HEK293T (cell line): ENCODE measurements at regions not wholly inside any gene's neighbourhood (a gene's known extent, or its start where the extent isn't known, plus 50 kb on each side); places are given as distances from the start of the nearest gene placed in this dataset.

ENCODE experiments used
- CTCF ChIA-PET: fragments of 350-600 bp; formaldehyde crosslinking; extraction: SDS; loops from one replicate; lab custom pipeline; 2021; ENCODE audit warnings: antibody characterized with exemption, inconsistent platforms; lab: Yijun Ruan, JAX
- POLR2A ChIA-PET: fragments of 350-600 bp; formaldehyde crosslinking; extraction: SDS; loops from one replicate; lab custom pipeline; 2020; ENCODE audit warnings: antibody characterized with exemption, inconsistent platforms; lab: Yijun Ruan, JAX
- DNase-seq: peaks from one replicate; pipeline ENCODE4 v3.0.0; 2012; ENCODE audit warnings: mixed read lengths; ENCODE audit errors: extremely low spot score
- ARNT ChIP-seq: fragments of 450-650 bp; IDR thresholded peaks from 2 replicates; pipeline ENCODE4 v1.6.1; 2017; ENCODE audit warnings: mild to moderate bottlenecking
- BHLHE40 ChIP-seq: fragments of 450-650 bp; IDR thresholded peaks from 2 replicates; pipeline ENCODE4 v1.6.1; 2016; ENCODE audit warnings: mild to moderate bottlenecking, moderate library complexity, borderline replicate concordance
- CTBP1 ChIP-seq: fragments of 450-650 bp; IDR thresholded peaks from 2 replicates; pipeline ENCODE4 v1.6.1; 2016; ENCODE audit warnings: borderline replicate concordance
- ELF4 ChIP-seq: fragments of 450-650 bp; IDR thresholded peaks from 2 replicates; pipeline ENCODE4 v1.6.1; 2017; ENCODE audit warnings: antibody characterized with exemption
- FOXA1 ChIP-seq: fragments of 450-650 bp; IDR thresholded peaks from 2 replicates; pipeline ENCODE4 v1.6.1; 2016; ENCODE audit warnings: mild to moderate bottlenecking
- FOXK2 ChIP-seq: fragments of 450-650 bp; IDR thresholded peaks from 2 replicates; pipeline ENCODE4 v1.6.1; 2016; ENCODE audit warnings: mild to moderate bottlenecking
- FOXM1 ChIP-seq: fragments of 450-650 bp; IDR thresholded peaks from 2 replicates; pipeline ENCODE4 v1.6.1; 2017; ENCODE audit warnings: mild to moderate bottlenecking, borderline replicate concordance
- HDGF ChIP-seq: fragments of 450-650 bp; IDR thresholded peaks from 2 replicates; pipeline ENCODE4 v1.6.1; 2017; ENCODE audit warnings: antibody characterized with exemption, borderline replicate concordance
- L3MBTL2 ChIP-seq: fragments of 450-650 bp; conservative IDR thresholded peaks from 2 replicates; pipeline ENCODE4 v1.6.1; 2016; ENCODE audit warnings: mild to moderate bottlenecking
- LEF1 ChIP-seq: fragments of 450-650 bp; IDR thresholded peaks from 2 replicates; pipeline ENCODE4 v1.6.1; 2017; ENCODE audit warnings: mild to moderate bottlenecking, borderline replicate concordance
- NFRKB ChIP-seq: fragments of 450-650 bp; IDR thresholded peaks from 2 replicates; pipeline ENCODE4 v1.6.1; 2016; ENCODE audit warnings: mild to moderate bottlenecking, moderate library complexity
- SP1 ChIP-seq: fragments of 450-650 bp; IDR thresholded peaks from 2 replicates; pipeline ENCODE4 v1.6.1; 2017
- SUZ12 ChIP-seq: fragments of 450-650 bp; IDR thresholded peaks from 2 replicates; pipeline ENCODE4 v1.6.1; 2016; ENCODE audit warnings: mild to moderate bottlenecking
- TARDBP ChIP-seq: fragments of 450-650 bp; IDR thresholded peaks from 2 replicates; pipeline ENCODE4 v1.6.1; 2016
- ZNF384 ChIP-seq: fragments of 450-650 bp; IDR thresholded peaks from 2 replicates; pipeline ENCODE4 v1.6.1; 2016
- TF ChIP-seq, protein P1 (sequence below): fragments of 450-650 bp; IDR thresholded peaks from 2 replicates; pipeline ENCODE4 v1.6.1; 2016

DNA sequence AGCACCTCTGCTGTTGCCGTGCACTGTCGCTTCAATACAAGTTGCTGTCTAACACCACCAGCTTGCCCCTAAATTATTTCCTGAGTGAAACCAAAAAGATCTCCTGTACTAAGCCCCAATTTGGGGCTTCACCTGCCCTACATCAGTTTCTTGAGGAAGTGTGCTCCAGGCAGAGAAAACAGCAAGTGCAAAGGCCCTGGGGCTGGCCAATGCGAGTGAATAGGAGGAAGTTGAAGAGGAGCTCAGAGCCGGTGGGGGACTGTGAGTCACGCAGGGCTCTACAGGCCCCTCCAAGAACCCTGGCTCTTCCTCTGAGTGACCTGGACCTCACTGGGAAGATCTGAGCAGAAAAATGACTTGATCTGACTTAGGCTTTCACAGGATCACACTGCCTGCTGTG lies 117.2 kb downstream of the IPO8 start:
- TF ChIP-seq ELF4 (no peak), ZNF384 (no peak), L3MBTL2 (no peak), SUZ12 (no peak), SP1 (no peak), FOXK2 (no peak), LEF1 (no peak), BHLHE40 (no peak)
- TF ChIP-seq, protein P1, sequence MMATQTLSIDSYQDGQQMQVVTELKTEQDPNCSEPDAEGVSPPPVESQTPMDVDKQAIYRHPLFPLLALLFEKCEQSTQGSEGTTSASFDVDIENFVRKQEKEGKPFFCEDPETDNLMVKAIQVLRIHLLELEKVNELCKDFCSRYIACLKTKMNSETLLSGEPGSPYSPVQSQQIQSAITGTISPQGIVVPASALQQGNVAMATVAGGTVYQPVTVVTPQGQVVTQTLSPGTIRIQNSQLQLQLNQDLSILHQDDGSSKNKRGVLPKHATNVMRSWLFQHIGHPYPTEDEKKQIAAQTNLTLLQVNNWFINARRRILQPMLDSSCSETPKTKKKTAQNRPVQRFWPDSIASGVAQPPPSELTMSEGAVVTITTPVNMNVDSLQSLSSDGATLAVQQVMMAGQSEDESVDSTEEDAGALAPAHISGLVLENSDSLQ, result no peak
- ChIA-PET CTCF (no interaction called here), POLR2A (no interaction called here)
- DNase-seq, result no peak

DNA sequence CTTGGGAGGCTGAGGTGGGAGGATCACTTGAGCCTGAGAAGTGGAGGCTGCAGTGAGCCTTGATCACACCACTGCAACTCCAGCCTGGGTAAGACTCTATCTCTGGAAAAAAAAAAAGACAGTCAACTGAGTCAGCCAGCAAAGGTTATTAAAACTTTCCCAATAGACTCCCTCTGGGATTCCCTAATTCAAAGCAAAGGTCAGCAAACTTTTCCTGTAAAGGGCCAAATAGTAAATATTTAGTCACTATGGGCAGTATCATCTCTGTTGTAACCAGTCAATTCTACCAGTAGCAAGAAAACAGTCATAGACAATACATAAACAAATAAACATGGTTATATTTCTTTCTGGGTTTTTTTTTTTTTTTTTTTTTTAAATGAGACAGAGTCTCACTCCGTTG lies 122.5 kb downstream of the IPO8 start:
- POLR2A ChIA-PET, result no interaction called here
- DNase-seq, result no peak
- no peak for TF ChIP-seq ELF4
- no peak for TF ChIP-seq L3MBTL2
- no peak for TF ChIP-seq HDGF
- TF ChIP-seq SP1, result no peak
- TF ChIP-seq SUZ12, result no peak
- TF ChIP-seq, protein P1, result no peak
- no peak for TF ChIP-seq FOXA1
- TF ChIP-seq CTBP1, result no peak
- no peak for TF ChIP-seq ARNT
- CTCF ChIA-PET, result no interaction called here

DNA sequence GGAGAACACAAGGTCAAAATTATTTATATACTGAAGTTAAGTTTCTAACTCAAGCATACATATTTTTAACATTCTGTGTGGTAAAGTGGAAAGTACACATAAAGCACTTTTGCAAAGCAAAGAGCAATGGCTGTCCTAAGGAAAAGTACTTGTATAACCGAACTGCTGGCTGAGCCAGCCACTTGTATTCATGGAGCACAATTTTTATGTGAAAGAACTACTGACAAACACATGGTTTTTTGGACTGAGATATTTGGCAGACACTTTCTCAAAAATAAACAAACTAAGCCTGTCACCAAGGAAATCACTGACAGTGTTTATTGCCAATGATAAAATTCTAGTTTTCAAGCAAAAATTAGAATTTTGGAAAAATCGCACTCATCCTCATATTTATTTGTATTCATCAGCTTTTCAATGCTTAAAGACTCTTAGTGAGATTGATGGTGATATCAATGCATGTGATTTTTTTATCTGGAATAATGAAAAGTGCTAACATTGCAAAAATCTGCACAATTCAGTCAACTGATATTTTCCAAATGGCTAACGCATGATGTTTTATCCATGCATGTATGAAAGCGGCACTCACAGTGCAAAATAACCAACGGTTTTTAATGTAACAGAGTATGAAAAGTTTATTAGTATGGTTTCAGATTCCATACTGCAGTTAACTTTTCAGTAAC lies 125.3 kb downstream of the IPO8 start:
- POLR2A ChIA-PET, result no interaction called here
- DNase-seq, result no peak
- CTCF ChIA-PET, result no interaction called here
- TF ChIP-seq, protein P1, result no peak
- no peak for TF ChIP-seq CTBP1
- no peak for TF ChIP-seq SP1
- no peak for TF ChIP-seq LEF1
- no peak for TF ChIP-seq FOXA1
- TF ChIP-seq FOXK2, result no peak
- no peak for TF ChIP-seq BHLHE40
- TF ChIP-seq TARDBP, result no peak
- no peak for TF ChIP-seq HDGF

DNA sequence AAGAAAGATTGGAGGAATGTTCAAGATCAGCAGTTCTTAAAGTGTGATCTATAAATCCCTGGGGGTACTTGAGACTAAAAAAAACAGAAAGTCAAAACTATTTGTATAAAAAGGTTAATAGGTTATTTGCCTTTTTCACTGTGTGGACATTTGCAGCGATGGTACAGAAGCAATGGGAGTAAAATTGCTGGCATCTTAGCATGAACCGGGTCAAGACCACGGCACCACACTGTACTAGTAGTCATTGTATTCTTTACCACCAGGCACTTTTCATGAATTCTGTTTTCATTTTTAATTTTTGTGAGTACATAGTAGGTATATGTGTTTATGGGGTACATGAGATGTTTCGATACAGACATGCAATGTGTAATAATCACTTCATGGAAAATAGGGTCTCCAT lies 126.2 kb downstream of the IPO8 start:
- CTCF ChIA-PET, result no interaction called here
- POLR2A ChIA-PET, result no interaction called here
- no peak for DNase-seq
- TF ChIP-seq FOXA1 (no peak), SUZ12 (no peak), SP1 (no peak), CTBP1 (no peak), NFRKB (no peak), BHLHE40 (no peak), ARNT (no peak), ELF4 (no peak), HDGF (no peak), FOXK2 (no peak), FOXM1 (no peak), L3MBTL2 (no peak), ZNF384 (no peak), TARDBP (no peak), LEF1 (no peak)
- TF ChIP-seq, protein P1, result no peak

DNA sequence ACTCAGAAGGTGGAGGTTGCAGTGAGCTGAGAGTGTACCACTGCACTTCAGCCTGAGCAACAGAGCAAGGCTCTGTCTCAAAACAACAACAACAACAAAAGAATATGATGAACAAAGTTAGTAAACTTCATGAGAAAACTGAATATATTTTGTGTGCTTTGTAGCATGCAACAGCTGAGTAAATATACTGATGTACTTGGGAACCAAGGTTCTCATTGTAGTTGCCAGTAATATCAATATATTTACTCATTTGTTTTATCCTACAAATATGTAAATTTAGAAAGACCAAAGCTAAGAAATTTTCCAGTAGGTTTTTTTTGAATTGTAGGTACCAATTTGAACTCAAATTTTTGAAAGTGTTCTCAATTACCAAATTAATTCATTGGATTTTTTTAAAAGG lies 127.2 kb downstream of the IPO8 start:
- CTCF ChIA-PET, result no interaction called here
- TF ChIP-seq SUZ12, result no peak
- TF ChIP-seq ZNF384, result no peak
- no peak for TF ChIP-seq L3MBTL2
- no peak for TF ChIP-seq FOXA1
- TF ChIP-seq TARDBP, result no peak
- no peak for TF ChIP-seq HDGF
- TF ChIP-seq NFRKB, result no peak
- TF ChIP-seq LEF1, result no peak
- TF ChIP-seq SP1, result no peak
- TF ChIP-seq FOXM1, result no peak
- no peak for TF ChIP-seq CTBP1
- TF ChIP-seq ELF4, result no peak
- no peak for DNase-seq
- POLR2A ChIA-PET, result no interaction called here

DNA sequence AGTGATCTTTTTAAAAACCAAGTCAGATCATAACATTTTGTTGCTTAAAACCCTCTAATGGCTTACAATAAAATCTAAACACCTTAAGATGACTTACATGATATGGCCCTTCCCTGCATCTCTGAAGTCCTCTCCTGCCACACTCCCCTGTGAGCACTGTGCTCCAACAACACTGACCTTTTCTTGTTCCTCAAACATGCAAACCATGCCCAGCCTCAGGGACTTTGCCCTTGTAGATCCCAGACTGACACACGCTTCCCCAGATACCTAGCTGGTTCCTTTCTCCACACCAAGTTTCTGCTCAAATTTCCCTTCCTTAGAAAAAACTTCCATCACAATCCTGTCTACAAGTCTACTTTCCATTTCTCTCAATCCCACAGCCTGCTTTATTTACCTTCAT lies 128.6 kb downstream of the IPO8 start:
- ChIA-PET CTCF (no interaction called here), POLR2A (no interaction called here)
- no peak for TF ChIP-seq ZNF384
- no peak for TF ChIP-seq SP1
- TF ChIP-seq HDGF, result no peak
- TF ChIP-seq CTBP1, result no peak
- DNase-seq, result no peak
